ENCODE measurements at regions not wholly inside any gene's neighbourhood (a gene's known extent, or its start where the extent isn't known, plus 50 kb on each side); places are given as distances from the start of the nearest gene placed in this dataset.

DNA sequence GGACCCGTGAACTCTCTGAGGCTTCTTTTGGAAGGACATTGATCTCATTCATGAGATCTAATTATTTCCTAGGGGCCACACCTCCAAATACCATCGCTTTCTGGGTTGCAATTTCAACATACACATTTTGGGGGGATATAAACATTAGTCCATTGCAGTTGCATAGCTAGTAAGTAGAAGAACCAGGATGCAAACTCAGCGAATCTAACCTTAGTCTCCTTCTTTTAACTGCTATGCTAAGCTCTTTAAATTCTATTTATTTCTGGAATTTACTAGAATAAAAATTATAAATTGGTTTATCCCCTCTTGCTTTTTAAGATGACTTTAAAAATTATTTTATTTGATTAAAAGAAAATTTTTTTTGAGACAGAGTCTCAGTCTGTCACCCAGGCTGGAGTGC is 232.5 kb upstream of the EEF2KMT start:
- no peak for DNase-seq
- CTCF ChIA-PET, result no interaction called here
- Mint-ChIP-seq H3K27me3 (ENCODE audit: unreplicated experiment) (peaks cover 35% of the 10 kb centered on the region), H3K4me3 (ENCODE audit: low read depth, unreplicated experiment) (no peak overlapping the region), H3K27ac (ENCODE audit: unreplicated experiment) (no peak overlapping the region), H3K4me1 (ENCODE audit: low read depth, unreplicated experiment) (no peaks in the 10 kb centered on the region), H3K36me3 (ENCODE audit: insufficient read depth, unreplicated experiment) (no peaks in the 10 kb centered on the region), H3K9me3 (ENCODE audit: low read depth, unreplicated experiment) (no peaks in the 10 kb centered on the region)
- intact Hi-C loops (cut with micrococcal nuclease; ENCODE audit: unreplicated experiment), result no loop called here
- no TSS peak for BruUV-seq (replicated peaks)
- TF ChIP-seq, protein P1, sequence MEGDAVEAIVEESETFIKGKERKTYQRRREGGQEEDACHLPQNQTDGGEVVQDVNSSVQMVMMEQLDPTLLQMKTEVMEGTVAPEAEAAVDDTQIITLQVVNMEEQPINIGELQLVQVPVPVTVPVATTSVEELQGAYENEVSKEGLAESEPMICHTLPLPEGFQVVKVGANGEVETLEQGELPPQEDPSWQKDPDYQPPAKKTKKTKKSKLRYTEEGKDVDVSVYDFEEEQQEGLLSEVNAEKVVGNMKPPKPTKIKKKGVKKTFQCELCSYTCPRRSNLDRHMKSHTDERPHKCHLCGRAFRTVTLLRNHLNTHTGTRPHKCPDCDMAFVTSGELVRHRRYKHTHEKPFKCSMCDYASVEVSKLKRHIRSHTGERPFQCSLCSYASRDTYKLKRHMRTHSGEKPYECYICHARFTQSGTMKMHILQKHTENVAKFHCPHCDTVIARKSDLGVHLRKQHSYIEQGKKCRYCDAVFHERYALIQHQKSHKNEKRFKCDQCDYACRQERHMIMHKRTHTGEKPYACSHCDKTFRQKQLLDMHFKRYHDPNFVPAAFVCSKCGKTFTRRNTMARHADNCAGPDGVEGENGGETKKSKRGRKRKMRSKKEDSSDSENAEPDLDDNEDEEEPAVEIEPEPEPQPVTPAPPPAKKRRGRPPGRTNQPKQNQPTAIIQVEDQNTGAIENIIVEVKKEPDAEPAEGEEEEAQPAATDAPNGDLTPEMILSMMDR (IDR thresholded peaks at IDR 0.05; ENCODE audit: unreplicated experiment), result no peak

DNA sequence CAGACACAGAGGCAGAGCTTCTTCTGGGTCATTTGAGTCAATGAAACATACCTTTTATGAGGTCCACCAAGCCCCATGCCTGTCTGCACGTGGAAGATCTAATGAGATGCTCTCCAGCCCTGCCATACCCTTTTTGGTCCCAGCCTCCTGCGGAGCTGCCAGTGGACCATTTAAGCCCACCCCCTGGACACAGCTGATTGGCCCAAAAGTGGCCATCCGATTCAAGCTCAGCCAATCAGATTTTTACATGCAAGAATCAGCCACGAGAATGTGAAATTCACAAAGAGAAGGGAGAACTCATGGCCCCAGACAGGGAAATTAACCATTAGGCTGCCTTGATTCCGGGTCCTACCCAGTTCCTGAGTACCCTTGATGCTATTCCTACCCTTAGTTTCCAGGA is 231.0 kb upstream of the EEF2KMT start:
- H3K9me3 Mint-ChIP-seq (ENCODE audit: low read depth, unreplicated experiment), result no peaks in the 10 kb centered on the region
- TF ChIP-seq, protein P1 (IDR thresholded peaks at IDR 0.05; ENCODE audit: unreplicated experiment), result no peak
- CTCF ChIA-PET, result no interaction called here
- no peak overlapping the region for H3K27ac Mint-ChIP-seq (ENCODE audit: unreplicated experiment)
- H3K36me3 Mint-ChIP-seq (ENCODE audit: insufficient read depth, unreplicated experiment), result no peaks in the 10 kb centered on the region
- no peaks in the 10 kb centered on the region for H3K4me1 Mint-ChIP-seq (ENCODE audit: low read depth, unreplicated experiment)
- H3K4me3 Mint-ChIP-seq (ENCODE audit: low read depth, unreplicated experiment), result no peak overlapping the region
- intact Hi-C loops (cut with micrococcal nuclease; ENCODE audit: unreplicated experiment), result no loop called here
- no peak for DNase-seq
- peaks cover 20% of the 10 kb centered on the region for H3K27me3 Mint-ChIP-seq (ENCODE audit: unreplicated experiment)
- no TSS peak for BruUV-seq (replicated peaks)

DNA sequence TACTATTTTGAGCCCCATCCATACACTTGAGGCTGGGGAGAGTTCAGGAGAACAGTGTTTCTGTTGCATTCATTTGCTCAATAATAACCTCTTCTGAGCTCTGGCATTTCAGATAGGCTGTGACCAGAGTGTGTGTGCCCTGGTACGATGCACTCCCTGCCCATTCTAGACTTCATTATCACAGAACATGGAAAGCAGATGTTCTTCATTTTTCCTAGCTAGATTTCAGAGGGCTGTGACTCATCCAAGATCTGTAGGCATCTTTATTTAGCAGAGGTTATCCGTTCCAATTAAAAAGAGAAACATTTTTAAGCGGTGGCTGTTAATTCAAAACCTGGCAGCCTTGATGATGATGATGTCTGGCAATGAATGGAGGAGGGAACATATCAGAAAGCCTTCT is 228.8 kb upstream of the EEF2KMT start:
- H3K9me3 Mint-ChIP-seq (ENCODE audit: low read depth, unreplicated experiment), result no peaks in the 10 kb centered on the region

DNA sequence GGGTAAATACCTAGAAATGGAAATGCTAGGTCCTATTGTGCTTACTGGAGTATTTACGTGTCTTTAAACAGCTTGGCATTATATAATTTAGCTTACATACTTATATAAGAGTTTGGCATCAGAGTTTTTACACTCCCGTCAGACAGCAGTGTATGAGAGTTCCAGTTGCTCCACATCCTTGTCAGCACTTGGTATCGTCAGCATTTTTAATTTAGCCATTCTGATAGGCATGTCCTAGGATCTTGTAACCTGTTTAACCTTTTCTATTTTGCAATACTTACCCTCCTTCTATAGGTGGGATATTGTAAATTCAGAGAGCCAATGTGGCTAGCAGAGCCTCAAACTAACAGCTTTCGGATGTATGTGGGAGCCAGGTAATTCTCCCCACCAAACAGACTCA is 228.3 kb upstream of the EEF2KMT start:
- no peak overlapping the region for H3K4me3 Mint-ChIP-seq (ENCODE audit: low read depth, unreplicated experiment)
- no TSS peak for BruUV-seq (replicated peaks)
- no peaks in the 10 kb centered on the region for H3K4me1 Mint-ChIP-seq (ENCODE audit: low read depth, unreplicated experiment)
- peaks cover 17% of the 10 kb centered on the region for H3K27me3 Mint-ChIP-seq (ENCODE audit: unreplicated experiment)
- no peaks in the 10 kb centered on the region for H3K36me3 Mint-ChIP-seq (ENCODE audit: insufficient read depth, unreplicated experiment)
- TF ChIP-seq, protein P1 (IDR thresholded peaks at IDR 0.05; ENCODE audit: unreplicated experiment), result no peak
- CTCF ChIA-PET, result no interaction called here
- intact Hi-C loops (cut with micrococcal nuclease; ENCODE audit: unreplicated experiment), result no loop called here
- H3K9me3 Mint-ChIP-seq (ENCODE audit: low read depth, unreplicated experiment), result no peaks in the 10 kb centered on the region
- no peak overlapping the region for H3K27ac Mint-ChIP-seq (ENCODE audit: unreplicated experiment)
- DNase-seq, result no peak

More for the DNA sequence above, 228.8 kb upstream of the EEF2KMT start:
- Mint-ChIP-seq H3K27me3 (ENCODE audit: unreplicated experiment) (peaks cover 15% of the 10 kb centered on the region), H3K27ac (ENCODE audit: unreplicated experiment) (no peak overlapping the region), H3K36me3 (ENCODE audit: insufficient read depth, unreplicated experiment) (no peaks in the 10 kb centered on the region), H3K4me3 (ENCODE audit: low read depth, unreplicated experiment) (no peak overlapping the region), H3K4me1 (ENCODE audit: low read depth, unreplicated experiment) (no peaks in the 10 kb centered on the region)
- no peak for DNase-seq
- intact Hi-C loops (cut with micrococcal nuclease; ENCODE audit: unreplicated experiment), result no loop called here
- no TSS peak for BruUV-seq (replicated peaks)
- CTCF ChIA-PET, result no interaction called here
- TF ChIP-seq, protein P1 (IDR thresholded peaks at IDR 0.05; ENCODE audit: unreplicated experiment), result no peak

Data from Calu3 (cell line).